ENCODE measurements at regions not wholly inside any gene's neighbourhood (a gene's known extent, or its start where the extent isn't known, plus 50 kb on each side); places are given as distances from the start of the nearest gene placed in this dataset.
"Not testable (repeated sequence)": the region's sequence is repeated elsewhere in the genome, so short reads cannot be mapped to it uniquely, and the experiment has no call there.

- no peak for DNase-seq (ENCODE audit: low read depth in 2 of 2)
Measured at GRCh38 chr21:27772816-27773215, 805.9 kb upstream of the ADAMTS5 start.

GRCh38 chr21:27771938-27772483, 805.1 kb upstream of the ADAMTS5 start:
- DNase-seq (ENCODE audit: low read depth in 2 of 2) = no peak

GRCh38 chr21:27769763-27770162, 802.9 kb upstream of the ADAMTS5 start:
- no peak for DNase-seq (ENCODE audit: low read depth in 2 of 2)

- not testable (repeated sequence) for DNase-seq (ENCODE audit: low read depth in 2 of 2)
Measured at GRCh38 chr21:27768046-27768637, 801.3 kb upstream of the ADAMTS5 start.

GRCh38 chr21:27764056-27764455, 797.2 kb upstream of the ADAMTS5 start:
- DNase-seq (ENCODE audit: low read depth in 2 of 2) = no peak

DNA sequence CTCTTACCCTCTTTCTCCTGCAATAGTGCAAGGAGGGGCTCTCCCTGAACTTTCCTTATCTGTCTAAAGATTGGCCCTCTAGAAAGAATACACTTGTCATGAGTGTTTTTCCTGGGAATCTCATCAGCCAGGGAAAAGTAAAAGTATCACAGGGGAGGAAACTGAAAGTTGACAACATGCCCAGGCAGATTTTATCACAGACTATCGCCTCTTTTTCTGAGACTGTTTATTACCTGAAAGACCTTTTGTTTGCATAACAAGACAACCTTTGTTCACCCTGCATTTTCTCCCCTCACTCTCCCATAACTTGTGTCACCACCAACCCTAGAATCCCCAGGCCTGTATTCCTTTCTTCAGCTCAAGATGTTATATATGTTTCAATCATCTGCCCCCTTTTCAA, 794.7 kb upstream of the ADAMTS5 start:
- DNase-seq (ENCODE audit: low read depth in 2 of 2) = no peak

DNA sequence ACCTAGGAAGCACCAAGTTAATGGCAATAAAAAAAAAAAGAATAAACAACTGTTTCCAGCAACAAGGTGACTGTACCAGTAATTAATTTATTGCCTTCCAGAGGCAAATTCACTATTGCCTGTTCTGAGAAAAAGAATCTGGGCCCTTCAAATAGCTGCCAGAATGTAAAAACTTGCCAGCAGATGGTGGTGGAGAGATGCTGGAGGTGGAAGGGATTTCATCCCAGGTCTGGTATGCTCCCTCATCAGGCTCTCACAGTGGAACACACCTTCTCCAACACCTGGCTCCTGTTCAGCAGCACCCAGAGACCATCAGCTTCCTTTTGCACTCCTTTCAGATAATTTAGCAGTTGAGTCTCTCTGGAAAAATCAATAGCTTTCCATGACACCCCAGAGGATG, 792.9 kb upstream of the ADAMTS5 start:
- no peak for DNase-seq (ENCODE audit: low read depth in 2 of 2)

- DNase-seq (ENCODE audit: low read depth in 2 of 2) = no peak
Measured at GRCh38 chr21:27759091-27759659, 792.3 kb upstream of the ADAMTS5 start.

GRCh38 chr21:27756191-27756590, 789.3 kb upstream of the ADAMTS5 start:
- no peak for DNase-seq (ENCODE audit: low read depth in 2 of 2)

GRCh38 chr21:27743971-27744564, 777.2 kb upstream of the ADAMTS5 start:
- DNase-seq (ENCODE audit: low read depth in 2 of 2) = no peak

- no peak for DNase-seq (ENCODE audit: low read depth in 2 of 2)
Measured at GRCh38 chr21:27741736-27742135, 774.8 kb upstream of the ADAMTS5 start.

DNA sequence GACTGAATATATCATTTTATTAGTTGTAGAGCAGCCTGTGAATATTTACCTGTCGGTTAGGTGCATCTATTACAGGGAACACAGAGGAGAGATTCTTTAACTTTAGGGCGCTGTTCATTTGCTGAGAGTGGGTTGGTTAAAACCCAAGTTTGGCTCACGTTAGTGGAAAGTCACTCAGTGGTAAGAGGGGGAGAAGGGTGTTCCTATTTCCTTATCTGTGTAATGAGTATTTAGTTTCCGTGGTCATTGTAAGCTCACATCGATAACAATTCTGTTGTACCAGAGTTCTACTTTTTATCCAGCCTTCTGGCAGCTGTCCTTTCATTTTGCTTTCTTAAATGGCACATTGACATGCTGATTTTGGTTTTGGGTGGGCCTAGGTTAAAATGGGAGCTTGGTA, 773.2 kb upstream of the ADAMTS5 start:
- no peak for DNase-seq (ENCODE audit: low read depth in 2 of 2)

GRCh38 chr21:27739187-27739586, 772.3 kb upstream of the ADAMTS5 start:
- DNase-seq (ENCODE audit: low read depth in 2 of 2) = no peak

DNA sequence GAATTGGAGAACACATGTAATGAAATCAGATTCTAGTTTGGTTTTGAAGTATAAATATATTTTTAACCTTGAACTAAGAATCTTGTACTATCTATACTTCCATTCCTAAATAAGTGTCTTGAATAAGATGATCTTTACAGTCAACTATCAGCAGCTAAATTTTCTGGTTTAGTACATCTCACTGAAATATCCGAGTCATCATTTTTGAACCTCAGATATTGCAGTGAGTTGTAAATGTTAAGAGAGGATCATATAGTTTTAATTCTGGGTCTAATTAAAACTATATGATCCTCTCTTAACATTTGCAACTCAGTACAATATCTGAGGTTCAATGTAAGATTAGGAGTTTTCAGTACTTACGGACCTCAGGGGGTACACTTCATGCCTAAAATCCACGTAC, 768.8 kb upstream of the ADAMTS5 start:
- DNase-seq (ENCODE audit: low read depth in 2 of 2) = no peak

GRCh38 chr21:27734146-27734545, 767.3 kb upstream of the ADAMTS5 start:
- DNase-seq (ENCODE audit: low read depth in 2 of 2) = no peak

- DNase-seq (ENCODE audit: low read depth in 2 of 2) = no peak
Measured at GRCh38 chr21:27725916-27726315, 759.0 kb upstream of the ADAMTS5 start.

DNA sequence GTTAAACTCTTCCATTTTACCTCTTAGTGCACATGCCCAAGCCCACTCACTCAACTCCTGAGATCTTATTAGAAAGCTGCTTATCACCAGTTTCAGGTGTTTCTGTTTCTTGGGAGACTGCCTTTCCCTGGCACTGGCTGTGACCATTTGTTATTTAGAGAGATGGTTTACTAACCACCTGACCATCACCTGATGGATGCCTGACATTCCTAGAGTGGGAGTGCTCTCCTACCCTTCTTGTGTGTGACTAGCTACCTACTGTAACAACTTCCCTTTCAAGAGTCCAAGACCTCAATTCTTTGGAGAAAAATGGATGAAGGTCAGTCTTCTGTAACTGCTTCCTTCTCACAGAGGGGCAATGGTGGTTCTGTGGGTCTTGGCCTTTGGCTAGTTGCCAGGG, 755.2 kb upstream of the ADAMTS5 start:
- DNase-seq (ENCODE audit: low read depth in 2 of 2) = no peak

- no peak for DNase-seq (ENCODE audit: low read depth in 2 of 2)
Measured at GRCh38 chr21:27721675-27722074, 754.8 kb upstream of the ADAMTS5 start.

- no peak for DNase-seq (ENCODE audit: low read depth in 2 of 2)
Measured at GRCh38 chr21:27719226-27719625, 752.3 kb upstream of the ADAMTS5 start.

DNA sequence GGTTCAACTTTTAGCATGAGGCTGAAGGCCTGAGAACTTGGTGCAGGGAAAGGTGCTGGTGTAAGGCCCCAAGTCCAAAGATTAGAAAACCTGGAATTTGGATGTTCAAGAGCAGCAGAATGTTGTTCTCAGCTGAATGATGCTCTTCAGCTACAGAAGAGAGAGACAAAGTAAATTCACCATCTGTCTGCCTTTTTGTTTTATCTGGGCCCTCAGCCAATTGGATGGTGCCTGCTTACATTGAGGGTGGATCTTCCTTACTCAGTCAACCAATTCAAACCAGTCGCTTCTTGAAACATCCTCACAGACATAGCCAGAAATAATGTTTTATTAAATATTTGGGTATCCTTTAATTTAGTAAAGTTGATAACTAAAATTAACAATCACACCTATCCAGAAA, 748.2 kb upstream of the ADAMTS5 start:
- no peak for DNase-seq (ENCODE audit: low read depth in 2 of 2)

DNA sequence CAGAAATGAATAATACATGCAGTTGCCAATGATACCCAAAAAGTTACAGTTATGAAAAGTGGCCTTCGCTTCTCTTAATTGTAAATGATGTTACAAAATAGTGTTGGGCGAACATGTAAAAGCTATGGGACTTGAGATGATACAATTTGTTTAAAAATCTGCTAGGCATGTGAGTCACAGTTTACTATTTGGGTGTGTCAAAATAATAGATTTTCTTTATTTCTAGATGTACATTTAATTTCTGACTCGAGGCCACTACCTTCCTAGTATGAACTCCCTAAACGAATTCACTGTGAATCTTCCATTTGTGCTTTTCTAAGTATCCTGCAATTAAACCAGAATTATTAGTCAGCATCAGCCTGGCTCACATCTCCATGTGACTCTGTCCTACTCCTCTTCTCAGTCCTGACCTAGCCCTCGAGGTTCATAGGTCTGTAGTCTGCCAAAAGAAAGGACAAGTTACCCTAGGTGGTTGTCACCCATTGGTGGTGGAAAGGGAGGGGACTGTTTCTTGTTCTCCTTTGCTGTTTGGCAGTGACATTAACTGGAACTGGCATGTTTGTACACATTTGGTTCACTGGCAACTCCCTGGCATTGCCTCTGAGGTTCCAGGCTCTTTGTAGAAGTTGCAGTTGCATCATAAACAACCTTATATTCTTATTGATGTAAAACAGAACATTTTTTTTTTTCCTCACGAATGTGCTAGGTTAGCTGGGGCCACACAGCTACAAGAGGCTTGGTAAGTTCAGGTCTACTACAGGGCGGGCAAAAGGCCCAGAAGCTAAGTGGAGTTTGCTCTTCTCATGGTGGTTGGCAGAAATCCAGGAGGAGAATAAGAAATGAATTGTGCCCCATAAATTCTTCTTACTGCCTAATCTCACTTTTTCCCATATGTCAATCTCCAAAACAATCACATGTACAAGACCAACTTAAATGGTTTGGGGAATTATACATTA, 746.5 kb upstream of the ADAMTS5 start:
- no peak for DNase-seq (ENCODE audit: low read depth in 2 of 2)

GRCh38 chr21:27704567-27705166, 737.8 kb upstream of the ADAMTS5 start:
- no peak for DNase-seq (ENCODE audit: low read depth in 2 of 2)
